ENCODE measurements at regions not wholly inside any gene's neighbourhood (a gene's known extent, or its start where the extent isn't known, plus 50 kb on each side); places are given as distances from the start of the nearest gene placed in this dataset.

- TF ChIP-seq EZH2phosphoT487 (IDR thresholded peaks at IDR 0.05; ENCODE audit: low read depth): no peak
- TF ChIP-seq CTCF (IDR thresholded peaks at IDR 0.05; ENCODE audit: low read depth, low read length): no peak
Observed at GRCh38 chr5:14036514-14036913, 92.0 kb upstream of the DNAH5 start.
